GM18511 (cell line): ENCODE measurements at regions not wholly inside any gene's neighbourhood (a gene's known extent, or its start where the extent isn't known, plus 50 kb on each side); places are given as distances from the start of the nearest gene placed in this dataset.
"Not testable (repeated sequence)": the region's sequence is repeated elsewhere in the genome, so short reads cannot be mapped to it uniquely, and the experiment has no call there.

Experiments used
- ATAC-seq: cut with Tn5 transposase; IDR thresholded peaks from one replicate; pipeline ENCODE4 v1.9.1; 2021; ENCODE audit warnings: mild to moderate bottlenecking, moderate library complexity; ENCODE audit not compliant: unreplicated experiment

DNA sequence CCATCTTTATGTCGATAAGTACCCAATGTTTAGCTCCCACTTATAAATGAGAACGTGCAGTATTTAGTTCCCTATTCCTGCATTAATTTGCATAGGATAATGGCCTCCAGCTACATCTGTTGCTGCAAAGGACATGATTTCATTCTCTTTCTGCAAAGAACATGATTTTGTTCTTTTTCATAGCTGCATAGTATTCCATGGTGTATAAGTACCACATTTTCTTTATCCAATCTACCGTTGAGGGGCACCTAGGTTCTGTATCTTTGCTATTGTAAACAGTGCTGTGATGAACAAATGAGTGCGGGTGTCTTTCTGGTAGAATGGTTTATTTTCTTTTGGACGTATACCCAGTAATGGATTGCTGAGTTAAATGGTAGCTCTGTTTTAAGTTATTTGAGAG, 63.0 kb downstream of the HLX start:
- ATAC-seq: no peak

DNA sequence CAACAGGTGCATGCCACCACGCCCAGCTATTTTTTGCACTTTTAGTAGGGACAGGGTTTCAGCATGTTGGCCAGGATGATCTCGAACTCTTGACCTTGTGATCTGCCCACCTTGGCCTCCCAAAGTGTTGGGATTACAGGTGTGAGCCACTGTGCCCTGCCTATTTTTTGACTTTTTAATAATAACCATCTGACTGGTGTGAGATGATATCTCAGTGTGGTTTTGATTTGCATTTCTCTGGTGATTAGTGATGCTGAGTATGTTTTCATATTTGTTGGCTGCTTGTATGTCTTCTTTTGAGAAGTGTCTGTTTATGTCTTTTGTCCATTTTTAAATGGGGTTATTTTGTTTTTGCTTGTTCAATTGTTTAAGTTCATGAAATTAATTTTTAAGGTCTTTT, 63.7 kb downstream of the HLX start:
- ATAC-seq: not testable (repeated sequence)

DNA sequence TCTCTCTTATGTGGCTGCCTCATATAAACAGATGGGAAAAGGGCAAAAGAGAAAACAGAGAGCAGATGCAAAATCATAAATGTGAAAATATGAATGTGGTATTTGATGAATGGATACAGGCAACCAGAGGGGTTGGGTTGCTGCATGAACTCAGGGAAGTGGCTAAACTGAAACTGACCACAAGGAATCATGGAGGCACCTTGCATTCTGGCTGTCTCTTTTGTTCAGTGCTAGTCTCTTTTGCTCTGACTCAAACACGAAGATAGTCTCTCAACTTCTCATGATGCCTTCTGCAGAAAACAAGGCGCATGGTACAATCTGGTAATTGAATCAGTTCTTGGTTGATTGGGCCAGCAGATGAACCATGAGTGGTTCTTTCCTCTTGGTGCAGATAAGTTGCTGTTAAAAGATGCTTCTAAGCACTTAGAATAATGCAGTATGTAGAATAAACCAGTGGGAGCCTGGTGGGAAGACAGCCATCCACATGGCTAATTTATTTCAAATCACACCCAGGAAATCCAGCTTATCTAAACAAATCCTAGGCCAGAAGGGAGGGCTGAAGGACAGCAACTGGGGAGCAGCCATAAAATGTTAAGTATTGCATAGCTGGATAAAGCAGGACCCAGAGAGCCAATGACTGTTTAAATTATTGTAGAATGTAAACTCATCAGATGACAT, 64.2 kb downstream of the HLX start:
- no peak for ATAC-seq

DNA sequence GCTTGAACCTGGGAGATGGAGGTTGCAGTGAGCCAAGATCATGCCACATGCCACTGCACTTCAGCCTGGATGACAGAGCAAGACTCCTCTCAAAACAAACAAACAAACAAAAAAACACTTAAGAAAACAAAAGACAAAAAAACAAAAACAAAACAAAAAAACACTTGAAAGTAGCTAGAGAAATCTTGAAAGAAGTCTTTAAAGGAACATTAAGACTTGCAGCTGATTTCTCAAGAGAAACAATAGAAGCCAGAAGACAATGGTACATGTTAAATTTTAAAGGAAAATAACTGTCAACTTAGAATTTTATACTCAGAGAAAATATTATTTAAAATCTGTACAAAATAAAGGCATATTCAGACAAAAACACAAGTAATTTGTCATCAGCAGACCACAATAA, 71.3 kb downstream of the HLX start:
- ATAC-seq: no peak

DNA sequence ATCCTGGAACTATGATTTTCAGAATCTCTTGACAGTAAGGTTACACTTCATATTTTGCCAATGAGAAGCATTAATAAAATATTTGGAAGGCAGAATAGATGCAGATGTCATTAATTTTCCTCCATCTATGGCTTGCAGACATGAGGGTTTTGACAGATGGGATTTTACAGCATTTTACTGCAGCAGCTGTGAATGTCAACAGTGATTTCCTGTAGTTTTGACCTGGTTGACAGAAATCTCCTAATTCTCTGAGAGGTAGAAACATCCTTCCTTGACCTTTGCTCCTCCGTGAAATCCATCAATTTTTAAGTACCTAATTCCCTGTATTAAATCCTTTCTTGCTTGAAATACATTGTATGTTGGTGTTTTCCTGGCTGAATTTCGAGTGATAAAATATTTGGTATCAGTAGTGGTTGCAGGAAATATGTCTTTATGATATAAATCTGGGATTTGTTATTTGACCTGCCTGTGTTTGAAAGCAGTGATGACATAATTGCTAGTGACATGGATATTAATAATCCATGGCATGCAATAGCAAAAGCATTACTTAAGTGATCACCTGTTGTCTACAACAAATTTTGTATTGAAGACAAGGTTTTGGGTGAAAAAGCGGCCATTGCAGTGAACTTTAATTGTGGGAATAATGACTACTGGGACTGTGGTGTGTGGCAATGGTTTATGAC, 73.9 kb downstream of the HLX start:
- ATAC-seq: no peak

DNA sequence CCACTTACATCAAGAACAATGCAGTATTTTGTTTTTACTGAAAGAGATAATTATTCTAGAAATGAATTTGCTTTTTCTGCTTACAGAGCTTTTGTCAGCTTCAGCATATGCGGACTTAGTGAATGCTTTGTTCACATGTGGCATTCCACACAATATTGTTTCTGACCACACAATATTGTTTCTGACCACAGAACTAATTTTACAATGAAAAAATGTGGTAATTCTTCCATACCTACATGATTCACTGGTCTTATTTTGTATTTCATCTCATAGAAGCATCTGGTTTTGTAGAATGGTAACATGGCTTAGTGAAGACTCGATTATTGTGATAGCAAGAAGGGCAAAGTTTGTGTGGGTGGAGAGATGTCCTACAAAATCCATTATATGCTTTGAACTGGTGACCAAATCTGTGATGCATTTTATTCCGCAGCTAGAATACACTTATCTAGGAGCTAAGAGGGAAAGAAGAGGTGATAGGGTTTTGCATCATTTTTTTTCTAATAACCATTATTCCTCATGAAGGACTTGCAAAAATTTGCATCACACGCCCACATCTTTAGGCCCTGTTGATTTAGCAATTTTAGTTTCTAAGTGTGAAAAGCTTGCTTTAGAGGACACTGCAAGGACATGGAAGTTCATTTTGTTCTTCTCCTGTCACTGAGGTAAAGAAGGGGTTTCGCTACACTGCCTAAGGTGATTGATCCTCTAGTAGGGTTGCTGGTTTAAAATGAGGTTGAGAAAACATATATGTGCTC, 75.3 kb downstream of the HLX start:
- ATAC-seq: no peak

DNA sequence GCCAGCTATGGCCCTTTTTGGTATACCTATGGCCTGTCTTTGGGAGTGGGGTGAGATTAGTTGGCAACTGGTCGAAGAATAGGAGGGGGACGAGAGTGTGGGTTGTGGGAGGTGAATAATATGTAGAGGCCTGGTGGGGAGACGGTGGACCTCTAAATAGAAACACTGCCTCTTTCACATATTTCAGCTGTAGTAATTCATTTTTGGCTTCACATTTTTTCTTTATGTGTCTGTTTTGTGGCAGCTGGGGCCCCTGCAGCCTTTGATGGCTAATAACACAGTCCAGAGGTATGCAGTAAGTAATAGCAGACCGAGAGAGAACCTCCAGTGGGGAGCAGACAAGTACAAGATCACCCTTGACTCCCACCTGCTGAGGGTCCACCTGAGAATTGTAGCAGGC, 75.9 kb downstream of the HLX start:
- ATAC-seq: no peak

DNA sequence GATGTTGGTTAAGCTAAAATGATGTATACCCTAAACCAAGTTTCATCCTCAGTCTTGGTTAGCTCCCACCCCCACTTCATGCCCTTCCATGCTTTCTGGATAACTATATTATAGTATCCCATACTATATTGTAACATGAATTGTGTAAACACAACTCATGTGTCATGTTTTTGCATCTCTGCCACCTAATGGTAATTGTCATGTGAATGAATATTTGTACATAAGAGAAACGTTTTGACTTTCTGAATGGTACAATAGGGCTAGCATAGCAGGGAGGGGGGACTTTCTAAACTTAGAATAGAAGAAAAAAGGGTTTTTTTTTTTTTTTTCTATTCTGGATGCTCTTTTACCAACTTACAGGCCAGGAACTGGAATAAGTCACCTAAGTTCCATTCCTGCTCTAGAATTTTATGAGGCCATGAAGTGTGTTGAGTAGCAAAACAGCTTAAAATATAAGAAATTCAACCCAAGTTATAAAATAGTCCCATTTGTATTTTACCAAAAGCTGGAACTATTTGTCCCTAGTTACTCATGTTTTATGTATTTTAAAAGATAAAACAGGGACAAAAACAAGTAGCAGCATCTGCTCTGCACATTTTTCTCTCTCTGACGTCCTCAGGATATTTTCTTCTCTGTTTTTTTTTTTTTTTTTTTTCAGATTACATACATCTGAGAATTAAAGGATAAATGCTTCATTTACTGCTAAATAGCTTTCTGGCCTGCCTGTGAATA, 77.4 kb downstream of the HLX start:
- ATAC-seq: no peak

DNA sequence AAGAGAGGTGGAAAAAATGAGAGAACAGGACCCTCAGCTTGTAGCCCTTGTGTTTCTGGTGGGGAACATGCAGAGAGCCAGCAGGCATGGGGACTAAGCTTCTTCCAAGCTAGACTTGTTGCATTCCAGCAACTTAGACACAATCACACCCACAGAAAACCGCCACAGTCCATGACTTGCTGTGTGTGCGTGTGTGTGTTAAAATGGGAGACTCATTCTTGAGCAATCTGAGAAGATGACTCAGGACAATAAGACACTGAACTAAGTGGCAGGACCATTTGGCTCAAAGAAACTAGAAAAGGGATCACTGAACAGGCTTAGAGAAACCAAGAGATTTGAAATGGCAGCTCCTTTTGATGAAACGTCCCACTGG, 78.0 kb downstream of the HLX start:
- no peak for ATAC-seq

DNA sequence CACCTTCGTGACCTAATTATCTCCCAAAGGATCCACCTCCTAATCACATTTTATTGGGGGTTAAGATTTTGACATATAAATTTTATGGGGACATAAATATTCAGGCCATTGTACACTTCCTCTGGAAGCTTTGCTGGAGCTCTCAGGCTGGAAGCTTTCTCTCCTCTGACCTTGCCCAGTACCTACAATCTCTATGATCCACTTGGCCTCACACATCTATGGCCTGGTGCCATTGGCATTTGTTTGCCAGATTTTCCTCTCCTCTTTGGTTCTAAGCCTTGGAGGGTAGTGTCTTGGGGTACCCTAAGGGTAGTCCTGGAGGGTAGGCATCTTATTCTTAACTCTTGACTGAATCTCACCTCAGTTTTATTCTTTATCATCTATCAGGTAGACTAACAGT, 79.0 kb downstream of the HLX start:
- no peak for ATAC-seq

DNA sequence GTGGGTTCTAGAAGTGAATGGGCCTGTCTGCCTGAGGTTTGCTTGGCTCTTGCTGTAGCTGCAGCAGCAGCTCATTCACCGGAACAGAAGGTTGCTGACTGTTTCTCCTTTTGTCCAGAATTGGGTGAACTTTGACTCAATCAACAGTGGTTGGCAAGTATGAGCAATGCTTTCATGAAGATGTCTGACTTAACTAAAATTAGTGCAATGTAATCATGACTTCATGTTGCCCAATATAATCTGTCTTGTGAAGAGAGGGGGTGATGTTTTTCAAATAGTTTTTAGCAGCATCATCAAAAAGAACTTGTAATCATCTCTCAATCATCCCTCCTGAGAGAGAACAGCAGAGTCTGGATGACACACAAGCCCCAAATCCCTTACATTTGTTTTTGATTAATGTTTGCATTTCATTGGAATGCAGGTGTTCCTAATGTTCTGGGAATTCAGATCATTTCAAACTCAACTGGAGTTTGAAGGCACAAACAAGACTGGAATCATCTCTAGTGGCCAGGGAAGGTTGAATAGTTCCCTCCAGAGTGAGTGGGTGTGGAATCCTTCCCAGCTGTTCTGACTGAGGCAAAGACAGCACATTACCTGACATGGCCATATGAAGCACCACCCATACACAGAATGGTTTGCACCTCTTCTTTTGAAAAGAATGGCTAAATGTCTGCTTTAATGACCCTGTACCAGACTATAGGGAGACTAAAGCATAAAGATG, 82.9 kb downstream of the HLX start:
- ATAC-seq: no peak

DNA sequence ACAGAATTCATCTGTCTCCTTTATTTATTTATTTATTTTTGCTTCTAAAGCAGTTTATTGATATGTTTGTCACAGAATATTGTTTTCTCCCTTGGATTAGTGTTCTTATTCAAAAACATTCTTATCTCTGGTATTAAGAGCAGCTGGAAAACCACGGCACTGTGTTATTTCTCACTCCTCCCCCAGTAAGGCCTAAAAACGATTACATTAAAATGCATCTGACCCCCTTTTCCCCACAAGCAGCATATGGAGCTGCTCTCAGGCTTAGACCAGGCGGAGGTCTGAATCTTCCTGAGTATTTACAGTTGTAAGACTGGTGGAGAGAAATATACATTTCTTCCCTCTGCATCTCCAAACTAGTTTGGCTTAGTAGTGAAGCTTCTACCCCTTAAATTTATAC, 86.8 kb downstream of the HLX start:
- ATAC-seq: no peak

DNA sequence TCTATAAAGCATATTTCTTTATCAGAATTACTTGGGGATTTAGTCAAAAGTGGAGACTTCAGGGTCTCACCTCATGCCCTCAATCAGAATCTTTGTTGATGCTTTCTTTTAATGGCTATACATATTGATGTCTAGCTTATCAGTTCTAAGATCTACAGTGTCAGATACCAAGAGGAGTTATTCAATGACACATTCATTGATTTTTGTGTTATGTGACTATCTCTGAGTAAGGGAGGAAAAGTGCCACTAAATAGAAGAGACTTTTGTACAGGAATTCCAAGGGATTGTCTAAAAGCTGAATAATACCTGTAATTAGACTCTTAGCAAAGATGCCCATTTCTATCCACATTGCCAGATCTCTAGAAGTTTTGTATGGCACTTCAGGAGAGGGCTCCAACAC, 87.2 kb downstream of the HLX start:
- ATAC-seq: no peak

DNA sequence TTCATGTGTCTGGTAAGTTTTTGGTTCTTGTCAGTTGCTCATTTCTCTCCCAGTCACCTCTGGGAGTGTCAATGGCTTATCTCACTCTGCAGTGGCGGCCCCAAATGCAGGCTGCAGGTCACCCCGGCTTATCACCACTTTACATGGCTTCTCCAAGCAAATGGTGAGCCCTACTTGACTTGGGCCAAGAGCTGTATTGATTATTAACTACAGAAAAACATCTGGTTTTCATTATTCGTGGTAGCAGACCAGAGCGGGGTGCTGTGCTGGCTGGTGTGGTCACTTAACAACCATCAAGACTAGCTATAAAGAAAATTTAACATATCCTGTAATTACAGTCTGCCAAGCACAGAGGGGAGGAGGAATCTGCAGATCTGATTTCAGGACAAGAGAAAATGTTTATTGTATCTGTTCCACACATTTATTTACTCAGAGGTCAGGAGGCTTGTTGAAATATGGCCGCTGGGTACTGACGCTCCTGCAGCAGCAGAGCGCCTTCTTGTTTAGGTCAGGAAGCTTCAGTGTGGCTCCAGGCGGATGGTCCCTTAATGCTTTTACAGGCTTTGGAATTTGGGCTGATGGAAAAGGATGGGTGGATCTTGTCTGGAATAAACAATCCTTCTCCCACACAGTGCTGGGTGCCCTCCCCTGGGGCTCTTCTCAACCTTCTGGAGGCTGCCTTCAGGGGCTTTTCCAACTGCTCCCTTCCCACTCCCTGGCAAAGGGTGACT, 87.8 kb downstream of the HLX start:
- ATAC-seq: no peak

DNA sequence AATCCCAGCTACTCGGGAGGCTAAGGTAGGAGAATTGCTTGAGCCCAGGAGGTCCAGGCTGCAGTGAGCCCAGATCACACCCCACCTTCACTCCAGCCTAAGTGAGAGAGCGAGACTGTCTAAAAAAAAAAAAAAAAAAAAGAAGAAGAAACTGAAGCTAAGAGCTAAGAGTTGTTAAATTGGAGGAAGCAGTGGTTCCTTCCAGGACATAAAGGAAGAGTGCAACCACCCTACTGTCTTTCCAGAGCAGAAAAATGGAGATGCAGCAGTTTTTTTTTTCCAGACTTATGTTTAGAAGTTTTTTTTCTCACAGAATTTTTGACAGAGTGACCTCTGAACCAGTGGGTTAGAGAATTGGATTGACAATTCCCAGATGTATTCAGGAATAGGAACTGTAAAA, 88.7 kb downstream of the HLX start:
- no peak for ATAC-seq

DNA sequence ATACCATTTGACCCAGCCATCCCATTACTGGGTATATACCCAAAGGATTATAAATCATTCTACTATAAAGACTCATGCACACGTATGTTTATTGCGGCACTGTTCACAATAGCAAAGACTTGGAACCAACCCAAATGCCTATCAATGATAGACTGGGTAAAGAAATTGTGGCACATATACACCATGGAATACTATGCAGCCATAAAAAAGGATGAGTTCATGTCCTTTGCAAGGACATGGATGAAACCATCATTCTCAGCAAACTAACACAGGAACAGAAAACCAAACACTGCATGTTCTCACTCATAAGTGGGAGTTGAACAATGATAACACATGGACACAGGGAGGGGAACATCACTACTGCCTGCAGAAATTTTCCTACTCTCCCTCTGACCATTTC, 90.0 kb downstream of the HLX start:
- ATAC-seq: not testable (repeated sequence)

DNA sequence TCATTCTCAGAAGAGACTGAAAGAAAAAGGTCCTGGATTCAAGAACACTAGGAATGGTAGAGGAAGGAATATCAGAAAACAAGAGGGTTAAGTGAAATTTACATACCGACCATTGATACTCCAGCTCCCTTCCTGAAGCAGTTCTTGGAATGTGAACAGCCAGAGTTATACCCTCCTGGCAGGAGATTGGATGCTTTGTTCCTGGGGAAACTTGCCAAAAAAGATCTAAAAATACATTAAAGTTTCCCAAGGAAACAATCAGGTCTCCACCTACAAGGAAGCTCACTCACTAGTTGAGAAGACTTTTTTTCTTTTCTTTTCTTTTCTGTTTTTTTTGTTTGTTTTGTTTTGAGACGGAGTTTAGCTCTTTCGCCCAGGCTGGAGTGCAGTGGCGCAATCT, 91.1 kb downstream of the HLX start:
- no peak for ATAC-seq

DNA sequence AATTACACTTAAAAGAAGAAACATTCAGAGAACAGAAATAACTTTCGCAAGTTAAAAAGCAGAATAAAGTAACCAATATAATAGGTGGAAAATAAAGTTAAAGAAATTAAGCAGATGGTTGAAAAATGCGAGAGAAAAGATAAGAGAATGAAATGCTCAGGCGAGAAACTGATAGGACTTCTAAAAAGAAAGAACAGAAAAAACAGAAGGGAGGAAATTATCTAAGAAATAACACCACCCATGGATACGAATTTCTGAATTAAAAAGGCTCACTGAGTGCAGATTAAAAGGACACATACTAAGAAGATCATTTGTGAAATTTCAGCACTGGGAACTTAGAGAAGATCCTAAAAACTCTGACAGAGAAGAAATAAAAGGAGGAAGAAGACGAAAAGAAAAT, 92.0 kb downstream of the HLX start:
- no peak for ATAC-seq

DNA sequence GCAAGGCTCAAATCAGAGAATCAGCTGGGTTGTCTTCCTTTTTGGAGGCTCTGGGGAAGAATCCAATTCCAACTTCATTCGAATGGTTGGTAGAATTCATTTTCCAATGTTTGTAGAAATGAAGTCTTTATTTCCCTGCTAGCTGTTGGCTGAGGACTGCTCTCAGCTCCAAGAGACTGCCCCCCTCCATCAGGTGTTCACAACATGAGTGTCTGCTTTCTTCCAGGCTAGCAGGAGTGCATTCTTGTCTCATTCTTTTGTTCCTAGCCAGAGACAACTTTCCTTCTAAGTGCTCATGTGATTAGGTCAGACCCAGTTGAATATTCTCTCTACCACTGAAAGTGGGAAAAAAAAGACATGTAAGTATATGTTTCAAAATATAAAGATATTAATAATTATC, 95.2 kb downstream of the HLX start:
- ATAC-seq: no peak

DNA sequence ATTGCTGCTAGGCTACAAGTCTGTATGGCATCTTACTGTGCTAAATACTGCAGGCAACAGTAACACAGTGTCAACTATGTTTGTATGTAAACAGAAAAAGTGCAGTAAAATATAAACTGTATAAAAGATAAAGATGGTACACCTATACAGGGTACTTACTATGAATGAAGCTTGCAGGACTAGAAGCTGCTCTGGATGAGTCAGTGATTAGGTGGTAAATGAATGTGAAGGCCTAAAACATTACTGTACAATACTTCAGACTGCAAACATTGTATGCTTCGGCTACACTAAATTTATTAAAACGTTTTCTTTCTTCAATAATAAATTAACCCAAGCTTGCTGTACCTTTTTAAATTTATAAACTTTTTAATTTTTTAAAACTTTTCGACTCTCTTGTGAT, 97.1 kb downstream of the HLX start:
- ATAC-seq: no peak
